Activated naive CD8-positive, alpha-beta T cell treated with anti-CD3 and anti-CD28 coated beads for 36 hours (primary cell): ENCODE measurements at regions not wholly inside any gene's neighbourhood (a gene's known extent, or its start where the extent isn't known, plus 50 kb on each side); places are given as distances from the start of the nearest gene placed in this dataset.
"Not testable (repeated sequence)": the region's sequence is repeated elsewhere in the genome, so short reads cannot be mapped to it uniquely, and the experiment has no call there.

Experiments used
- DNase-seq: peaks from one replicate; pipeline ENCODE4 v3.0.0; 2021
- H3K27ac Mint-ChIP-seq: one replicate; pipeline ENCODE4 v1.8.0; 2022; ENCODE audit warnings: mild to moderate bottlenecking, moderate library complexity, mixed read lengths
- H3K27me3 Mint-ChIP-seq: one replicate; pipeline ENCODE4 v1.8.0; 2022; ENCODE audit warnings: mild to moderate bottlenecking, mixed read lengths
- H3K36me3 Mint-ChIP-seq: one replicate; pipeline ENCODE4 v1.8.0; 2021; ENCODE audit warnings: mild to moderate bottlenecking, mixed read lengths
- H3K4me1 Mint-ChIP-seq: one replicate; pipeline ENCODE4 v1.8.0; 2021; ENCODE audit warnings: mixed read lengths
- H3K4me3 Mint-ChIP-seq: one replicate; pipeline ENCODE4 v1.8.0; 2022; ENCODE audit warnings: mild to moderate bottlenecking, moderate library complexity, mixed read lengths
- H3K9me3 Mint-ChIP-seq: one replicate; pipeline ENCODE4 v1.8.0; 2022; ENCODE audit warnings: mixed read lengths

- H3K4me3 Mint-ChIP-seq: no peak overlapping the region
These were observed 210.2 kb downstream of the ARPP21 start for GRCh38 chr3:35849496-35849895.

GRCh38 chr3:35849963-35850362 is 210.6 kb downstream of the ARPP21 start:
- Mint-ChIP-seq H3K4me3 (no peak overlapping the region), H3K4me1 (no peaks in the 10 kb centered on the region), H3K9me3 (no peaks in the 10 kb centered on the region), H3K36me3 (no peaks in the 10 kb centered on the region), H3K27ac (no peak overlapping the region), H3K27me3 (no peaks in the 10 kb centered on the region)
- DNase-seq: no peak

More at GRCh38 chr3:35849496-35849895, 210.2 kb downstream of the ARPP21 start:
- Mint-ChIP-seq H3K27me3 (no peaks in the 10 kb centered on the region), H3K9me3 (no peaks in the 10 kb centered on the region), H3K4me1 (no peaks in the 10 kb centered on the region), H3K27ac (no peak overlapping the region), H3K36me3 (no peaks in the 10 kb centered on the region)
- no peak for DNase-seq

GRCh38 chr3:35857004-35857403 is 217.7 kb downstream of the ARPP21 start:
- Mint-ChIP-seq H3K27me3 (peaks cover 15% of the 10 kb centered on the region), H3K27ac (no peak overlapping the region), H3K9me3 (no peaks in the 10 kb centered on the region), H3K4me1 (no peaks in the 10 kb centered on the region), H3K36me3 (no peaks in the 10 kb centered on the region), H3K4me3 (no peak overlapping the region)
- DNase-seq: no peak

- DNase-seq: no peak
- no peak overlapping the region for H3K27ac Mint-ChIP-seq
- peaks cover 12% of the 10 kb centered on the region for H3K27me3 Mint-ChIP-seq
- no peaks in the 10 kb centered on the region for H3K4me1 Mint-ChIP-seq
- H3K36me3 Mint-ChIP-seq: no peaks in the 10 kb centered on the region
- H3K9me3 Mint-ChIP-seq: no peaks in the 10 kb centered on the region
- no peak overlapping the region for H3K4me3 Mint-ChIP-seq
These were observed 222.7 kb downstream of the ARPP21 start for GRCh38 chr3:35862057-35862456.

GRCh38 chr3:35864871-35865270 is 225.5 kb downstream of the ARPP21 start:
- no peak overlapping the region for H3K27ac Mint-ChIP-seq
- H3K4me3 Mint-ChIP-seq: no peak overlapping the region
- H3K4me1 Mint-ChIP-seq: no peaks in the 10 kb centered on the region
- H3K27me3 Mint-ChIP-seq: peaks cover 7% of the 10 kb centered on the region
- no peak for DNase-seq
- no peaks in the 10 kb centered on the region for H3K36me3 Mint-ChIP-seq
- H3K9me3 Mint-ChIP-seq: no peaks in the 10 kb centered on the region

GRCh38 chr3:35867791-35868190 is 228.5 kb downstream of the ARPP21 start:
- H3K27me3 Mint-ChIP-seq: no peaks in the 10 kb centered on the region
- H3K9me3 Mint-ChIP-seq: no peaks in the 10 kb centered on the region
- no peak overlapping the region for H3K27ac Mint-ChIP-seq
- DNase-seq: no peak
- H3K4me3 Mint-ChIP-seq: no peak overlapping the region
- no peaks in the 10 kb centered on the region for H3K36me3 Mint-ChIP-seq
- no peaks in the 10 kb centered on the region for H3K4me1 Mint-ChIP-seq

GRCh38 chr3:35871009-35871408 is 231.7 kb downstream of the ARPP21 start:
- no peaks in the 10 kb centered on the region for H3K4me1 Mint-ChIP-seq
- no peaks in the 10 kb centered on the region for H3K27me3 Mint-ChIP-seq
- DNase-seq: no peak
- H3K4me3 Mint-ChIP-seq: no peak overlapping the region
- no peak overlapping the region for H3K27ac Mint-ChIP-seq
- no peaks in the 10 kb centered on the region for H3K9me3 Mint-ChIP-seq
- no peaks in the 10 kb centered on the region for H3K36me3 Mint-ChIP-seq

GRCh38 chr3:35883929-35884328 is 244.6 kb downstream of the ARPP21 start:
- H3K9me3 Mint-ChIP-seq: peaks cover 7% of the 10 kb centered on the region
- no peaks in the 10 kb centered on the region for H3K4me1 Mint-ChIP-seq
- no peak for DNase-seq
- no peak overlapping the region for H3K4me3 Mint-ChIP-seq
- no peaks in the 10 kb centered on the region for H3K36me3 Mint-ChIP-seq
- no peaks in the 10 kb centered on the region for H3K27me3 Mint-ChIP-seq
- no peak overlapping the region for H3K27ac Mint-ChIP-seq

GRCh38 chr3:35894735-35895134 is 255.4 kb downstream of the ARPP21 start:
- H3K27me3 Mint-ChIP-seq: no peaks in the 10 kb centered on the region
- no peak for DNase-seq
- H3K4me1 Mint-ChIP-seq: no peaks in the 10 kb centered on the region
- peaks cover 2% of the 10 kb centered on the region for H3K9me3 Mint-ChIP-seq
- no peaks in the 10 kb centered on the region for H3K36me3 Mint-ChIP-seq
- no peak overlapping the region for H3K4me3 Mint-ChIP-seq
- no peak overlapping the region for H3K27ac Mint-ChIP-seq

- Mint-ChIP-seq H3K27me3 (no peaks in the 10 kb centered on the region), H3K27ac (no peak overlapping the region), H3K36me3 (no peaks in the 10 kb centered on the region), H3K4me1 (no peaks in the 10 kb centered on the region), H3K9me3 (peaks cover 2% of the 10 kb centered on the region), H3K4me3 (no peak overlapping the region)
- DNase-seq: no peak
These were observed 259.9 kb downstream of the ARPP21 start for GRCh38 chr3:35899245-35899644.

GRCh38 chr3:35900079-35900478 is 260.8 kb downstream of the ARPP21 start:
- no peaks in the 10 kb centered on the region for H3K36me3 Mint-ChIP-seq
- H3K9me3 Mint-ChIP-seq: peaks cover 2% of the 10 kb centered on the region
- H3K27me3 Mint-ChIP-seq: no peaks in the 10 kb centered on the region
- no peak overlapping the region for H3K4me3 Mint-ChIP-seq
- no peak overlapping the region for H3K27ac Mint-ChIP-seq
- DNase-seq: no peak
- H3K4me1 Mint-ChIP-seq: no peaks in the 10 kb centered on the region

GRCh38 chr3:35908366-35909232 is 269.3 kb downstream of the ARPP21 start:
- no peak overlapping the region for H3K4me3 Mint-ChIP-seq
- no peaks in the 10 kb centered on the region for H3K27me3 Mint-ChIP-seq
- no peaks in the 10 kb centered on the region for H3K4me1 Mint-ChIP-seq
- H3K36me3 Mint-ChIP-seq: no peaks in the 10 kb centered on the region
- DNase-seq: peak; percentile 26
- no peak overlapping the region for H3K27ac Mint-ChIP-seq
- no peaks in the 10 kb centered on the region for H3K9me3 Mint-ChIP-seq

- Mint-ChIP-seq H3K27me3 (no peaks in the 10 kb centered on the region), H3K4me1 (peaks cover 2% of the 10 kb centered on the region), H3K9me3 (peaks cover 3% of the 10 kb centered on the region), H3K4me3 (no peak overlapping the region), H3K36me3 (no peaks in the 10 kb centered on the region), H3K27ac (no peak overlapping the region)
- DNase-seq: no peak
These were observed 279.8 kb downstream of the ARPP21 start for GRCh38 chr3:35919160-35919559.

- H3K9me3 Mint-ChIP-seq: peaks cover 3% of the 10 kb centered on the region
- H3K27me3 Mint-ChIP-seq: no peaks in the 10 kb centered on the region
- H3K27ac Mint-ChIP-seq: no peak overlapping the region
- H3K4me3 Mint-ChIP-seq: no peak overlapping the region
- H3K36me3 Mint-ChIP-seq: no peaks in the 10 kb centered on the region
- no peak for DNase-seq
- peaks cover 3% of the 10 kb centered on the region for H3K4me1 Mint-ChIP-seq
These were observed 282.4 kb downstream of the ARPP21 start for GRCh38 chr3:35921718-35922117.

GRCh38 chr3:35924070-35924469 is 284.7 kb downstream of the ARPP21 start:
- H3K4me1 Mint-ChIP-seq, H3K27me3 Mint-ChIP-seq, H3K27ac Mint-ChIP-seq, H3K4me3 Mint-ChIP-seq, H3K9me3 Mint-ChIP-seq, H3K36me3 Mint-ChIP-seq, DNase-seq: not testable (repeated sequence)

- Mint-ChIP-seq H3K27me3 (no peaks in the 10 kb centered on the region), H3K36me3 (no peaks in the 10 kb centered on the region), H3K27ac (no peak overlapping the region), H3K4me1 (peaks cover 3% of the 10 kb centered on the region), H3K4me3 (no peak overlapping the region), H3K9me3 (no peaks in the 10 kb centered on the region)
- DNase-seq: no peak
These were observed 288.1 kb downstream of the ARPP21 start for GRCh38 chr3:35927441-35927840.
